GM12801 (cell line): ENCODE measurements at regions not wholly inside any gene's neighbourhood (a gene's known extent, or its start where the extent isn't known, plus 50 kb on each side); places are given as distances from the start of the nearest gene placed in this dataset.

Source experiments
- TF ChIP-seq, protein P1 (sequence below): IDR thresholded peaks from one replicate; pipeline ENCODE4 v1.5.1; 2011; ENCODE audit warnings: control low read depth; ENCODE audit not compliant: insufficient read length; ENCODE audit errors: extremely low read depth

DNA sequence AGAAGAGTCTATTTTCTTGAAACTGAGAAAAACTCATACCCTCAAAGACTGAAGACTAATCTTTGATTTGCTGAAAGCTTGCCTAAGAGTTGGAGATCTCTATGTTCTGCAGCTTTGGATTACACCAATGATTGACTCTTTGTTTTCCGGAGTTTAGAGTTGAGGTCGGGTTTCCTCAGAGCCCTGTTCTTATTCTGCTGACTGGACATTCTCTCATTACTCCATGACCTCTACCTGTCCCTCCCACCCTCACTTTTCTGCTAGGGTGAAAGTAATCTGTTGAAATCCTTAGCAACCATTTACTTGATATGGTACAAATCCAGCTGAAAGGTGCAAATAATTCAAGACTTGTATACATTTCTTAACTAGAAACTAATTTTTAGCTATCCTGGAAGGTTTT lies 421.5 kb upstream of the FRG1 start:
- TF ChIP-seq, protein P1, sequence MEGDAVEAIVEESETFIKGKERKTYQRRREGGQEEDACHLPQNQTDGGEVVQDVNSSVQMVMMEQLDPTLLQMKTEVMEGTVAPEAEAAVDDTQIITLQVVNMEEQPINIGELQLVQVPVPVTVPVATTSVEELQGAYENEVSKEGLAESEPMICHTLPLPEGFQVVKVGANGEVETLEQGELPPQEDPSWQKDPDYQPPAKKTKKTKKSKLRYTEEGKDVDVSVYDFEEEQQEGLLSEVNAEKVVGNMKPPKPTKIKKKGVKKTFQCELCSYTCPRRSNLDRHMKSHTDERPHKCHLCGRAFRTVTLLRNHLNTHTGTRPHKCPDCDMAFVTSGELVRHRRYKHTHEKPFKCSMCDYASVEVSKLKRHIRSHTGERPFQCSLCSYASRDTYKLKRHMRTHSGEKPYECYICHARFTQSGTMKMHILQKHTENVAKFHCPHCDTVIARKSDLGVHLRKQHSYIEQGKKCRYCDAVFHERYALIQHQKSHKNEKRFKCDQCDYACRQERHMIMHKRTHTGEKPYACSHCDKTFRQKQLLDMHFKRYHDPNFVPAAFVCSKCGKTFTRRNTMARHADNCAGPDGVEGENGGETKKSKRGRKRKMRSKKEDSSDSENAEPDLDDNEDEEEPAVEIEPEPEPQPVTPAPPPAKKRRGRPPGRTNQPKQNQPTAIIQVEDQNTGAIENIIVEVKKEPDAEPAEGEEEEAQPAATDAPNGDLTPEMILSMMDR: no peak

DNA sequence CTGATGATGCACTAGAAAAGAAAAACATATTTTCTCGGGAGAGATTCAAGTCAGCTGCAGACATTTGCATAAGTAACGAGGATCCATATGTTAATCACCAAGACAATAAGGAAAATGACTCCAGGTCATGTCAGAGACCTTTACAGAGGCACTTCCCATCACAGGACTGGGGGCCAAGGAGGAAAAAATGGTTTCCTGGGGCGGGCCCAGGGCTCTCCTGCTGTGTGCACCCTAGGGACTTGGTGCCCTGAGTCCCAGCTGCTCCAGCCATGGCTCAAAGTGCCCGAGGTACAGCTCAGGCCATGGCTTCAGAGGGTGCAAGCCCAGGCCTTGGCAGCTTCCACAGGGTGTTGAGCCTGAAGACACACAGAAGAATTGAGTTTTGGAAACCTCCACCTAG lies 415.4 kb upstream of the FRG1 start:
- TF ChIP-seq, protein P1: no peak

DNA sequence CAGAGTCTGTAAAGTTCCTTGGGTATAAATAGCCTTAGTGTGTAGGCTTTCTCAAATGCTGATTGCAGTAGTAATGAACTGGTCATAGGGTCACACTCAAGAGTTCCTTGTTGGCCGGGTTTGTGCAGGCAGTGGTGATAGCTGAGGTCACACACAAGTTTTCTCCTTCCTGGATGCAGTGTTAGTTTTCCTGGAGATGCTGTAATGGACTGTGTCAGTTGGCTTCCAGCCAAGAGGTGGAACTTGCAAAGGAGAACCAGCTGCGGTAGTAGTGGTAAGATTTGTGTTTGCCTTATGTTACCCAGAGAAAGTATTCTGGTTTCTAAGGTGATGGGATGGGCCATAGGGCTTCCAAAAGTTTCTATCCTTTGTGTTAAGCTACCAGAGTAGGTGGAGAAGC lies 409.8 kb upstream of the FRG1 start:
- TF ChIP-seq, protein P1: no peak

DNA sequence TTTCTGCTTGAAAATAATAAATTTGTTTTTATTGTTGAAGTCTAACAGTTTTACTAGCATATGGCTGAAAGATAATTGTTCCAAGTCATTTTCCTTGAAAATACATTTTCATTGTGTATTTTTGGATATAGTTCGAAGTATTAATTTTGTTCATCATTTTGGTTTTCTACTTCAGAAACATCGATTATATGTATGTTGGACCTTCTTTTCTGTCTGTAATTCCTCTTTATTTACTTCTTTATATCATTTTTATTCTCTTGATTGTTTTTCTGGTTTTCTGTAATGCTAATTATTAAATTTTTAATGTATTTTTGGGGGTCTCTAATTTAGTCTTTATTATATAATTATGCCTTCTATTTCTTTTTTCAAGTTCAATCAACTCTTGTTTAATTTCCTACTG lies 407.1 kb upstream of the FRG1 start:
- TF ChIP-seq, protein P1: no peak

DNA sequence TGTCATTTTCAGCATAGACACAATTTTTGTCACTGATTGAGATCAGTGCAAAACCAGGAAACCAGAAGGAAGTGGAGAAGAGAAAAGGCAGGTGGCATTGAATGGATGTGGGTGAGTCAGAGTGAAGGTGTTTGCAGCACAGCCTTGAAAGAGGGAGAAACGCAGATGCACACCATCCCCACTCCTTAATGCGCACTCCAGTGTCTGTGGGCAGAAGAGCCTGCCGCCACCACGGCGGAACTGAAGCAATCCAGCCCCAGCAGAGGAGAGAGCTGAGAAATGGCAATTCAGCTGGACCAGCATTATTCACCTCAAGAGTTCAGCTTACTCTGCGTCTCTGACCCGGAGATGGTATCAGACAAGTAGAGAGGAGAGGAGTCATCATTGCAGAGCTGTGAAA lies 393.1 kb upstream of the FRG1 start:
- TF ChIP-seq, protein P1: no peak

DNA sequence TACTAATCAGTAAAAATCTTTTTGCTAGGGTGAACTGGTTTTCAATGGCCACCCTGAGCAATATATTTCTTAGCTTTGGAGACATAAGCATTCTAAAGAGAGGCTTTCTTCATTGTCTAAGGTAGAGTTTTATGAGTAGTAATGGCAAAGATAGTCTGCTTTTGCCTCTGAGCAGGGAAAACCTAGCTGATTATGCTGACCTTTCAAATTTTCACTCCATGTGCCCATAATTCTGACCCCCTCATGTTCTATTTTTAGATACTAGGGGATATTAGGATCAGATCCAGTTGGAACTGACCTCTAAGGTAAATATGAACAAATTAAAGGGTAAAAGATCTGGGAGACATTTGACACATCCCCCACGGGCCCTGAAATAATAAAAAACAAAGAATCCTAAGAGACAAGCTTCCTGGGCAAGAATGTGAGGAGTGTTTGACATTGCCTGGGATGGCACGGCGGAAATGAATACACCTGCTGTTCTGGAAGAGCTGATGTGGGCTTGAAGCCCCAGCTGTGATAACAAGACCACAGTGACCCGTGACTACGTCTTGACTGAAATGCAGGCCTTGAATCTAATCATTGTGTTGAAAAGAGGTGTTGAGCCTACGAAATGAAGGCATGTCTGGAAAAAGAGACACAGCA lies 392.1 kb upstream of the FRG1 start:
- TF ChIP-seq, protein P1: no peak

DNA sequence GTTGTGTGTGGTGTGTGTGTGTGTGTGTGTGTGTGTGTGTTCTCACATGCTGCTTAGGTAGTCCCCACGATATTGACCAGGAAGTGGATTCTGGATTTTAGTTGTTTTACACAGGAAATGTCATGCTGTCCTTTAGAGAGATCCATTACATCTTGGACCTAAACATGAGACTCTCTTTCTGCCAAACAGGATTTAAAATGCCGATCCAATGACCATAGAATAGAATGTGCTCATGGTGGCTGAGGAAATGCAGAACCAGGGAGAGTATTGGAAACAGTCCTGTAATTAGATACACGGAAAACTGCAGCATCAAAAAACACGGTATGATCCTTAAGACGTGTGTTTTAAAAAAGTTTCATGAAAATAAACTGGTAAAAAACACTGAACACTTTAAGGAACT lies 347.8 kb upstream of the FRG1 start:
- TF ChIP-seq, protein P1: no peak

DNA sequence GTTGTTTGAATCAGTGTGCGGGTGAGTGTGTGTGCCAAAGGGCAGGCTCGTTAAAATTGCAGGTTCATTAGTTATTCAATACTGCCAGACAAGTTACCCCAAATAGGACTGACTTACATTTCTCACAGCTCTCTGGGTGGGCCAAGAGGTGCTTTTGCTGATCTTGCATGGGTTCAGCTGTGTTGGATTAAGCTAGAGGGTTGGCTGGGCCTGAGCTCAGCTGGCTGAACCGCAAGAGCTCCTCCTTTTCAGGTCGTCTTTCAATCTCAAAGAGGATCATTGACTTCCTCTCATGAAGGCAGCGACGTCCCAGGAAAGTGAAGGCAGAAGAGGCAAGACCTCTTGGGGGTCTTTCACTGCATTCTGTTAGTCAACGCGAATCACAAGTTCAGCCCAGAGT lies 343.3 kb upstream of the FRG1 start:
- TF ChIP-seq, protein P1: no peak
